ENCODE measurements at regions not wholly inside any gene's neighbourhood (a gene's known extent, or its start where the extent isn't known, plus 50 kb on each side); places are given as distances from the start of the nearest gene placed in this dataset.
"Not testable (repeated sequence)": the region's sequence is repeated elsewhere in the genome, so short reads cannot be mapped to it uniquely, and the experiment has no call there.

- Mint-ChIP-seq H3K9me3 (peaks cover 2% of the 10 kb centered on the region), H3K4me3 (no peak overlapping the region), H3K4me1 (no peaks in the 10 kb centered on the region), H3K36me3 (no peaks in the 10 kb centered on the region), H3K27ac (no peak overlapping the region), H3K27me3 (no peaks in the 10 kb centered on the region)
Measured at GRCh38 chr6:167667204-167668018, 159.3 kb upstream of the AFDN start.

GRCh38 chr6:167668019-167668753, 158.5 kb upstream of the AFDN start:
- H3K27me3 Mint-ChIP-seq: no peaks in the 10 kb centered on the region
- H3K27ac Mint-ChIP-seq: no peak overlapping the region
- no peak overlapping the region for H3K4me3 Mint-ChIP-seq
- no peaks in the 10 kb centered on the region for H3K4me1 Mint-ChIP-seq
- H3K36me3 Mint-ChIP-seq: no peaks in the 10 kb centered on the region
- H3K9me3 Mint-ChIP-seq: peaks cover 6% of the 10 kb centered on the region

GRCh38 chr6:167668754-167669552, 157.8 kb upstream of the AFDN start:
- H3K36me3 Mint-ChIP-seq: no peaks in the 10 kb centered on the region
- no peaks in the 10 kb centered on the region for H3K27me3 Mint-ChIP-seq
- H3K4me3 Mint-ChIP-seq: no peak overlapping the region
- no peaks in the 10 kb centered on the region for H3K4me1 Mint-ChIP-seq
- H3K9me3 Mint-ChIP-seq: peaks cover 6% of the 10 kb centered on the region
- no peak overlapping the region for H3K27ac Mint-ChIP-seq

DNA sequence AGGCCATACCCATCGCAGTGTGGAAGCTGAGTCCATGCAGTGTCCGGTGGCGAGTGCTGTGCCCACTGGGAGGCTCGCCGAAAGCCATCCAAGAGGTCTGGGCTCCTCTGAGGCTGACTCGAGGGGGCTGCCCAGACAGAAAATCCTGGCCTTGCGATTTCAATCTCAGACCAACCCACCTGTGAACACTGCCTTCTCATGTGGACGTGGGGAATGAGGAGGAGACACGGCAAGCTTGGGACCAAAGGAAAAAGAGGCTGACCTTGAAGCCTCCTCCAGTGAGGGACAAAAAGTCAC, 157.2 kb upstream of the AFDN start:
- H3K27ac Mint-ChIP-seq: no peak overlapping the region
- H3K27me3 Mint-ChIP-seq: no peaks in the 10 kb centered on the region
- H3K4me1 Mint-ChIP-seq: no peaks in the 10 kb centered on the region
- H3K4me3 Mint-ChIP-seq: no peak overlapping the region
- H3K9me3 Mint-ChIP-seq: peaks cover 6% of the 10 kb centered on the region
- H3K36me3 Mint-ChIP-seq: no peaks in the 10 kb centered on the region

- H3K27ac Mint-ChIP-seq: no peak overlapping the region
- no peak overlapping the region for H3K4me3 Mint-ChIP-seq
- no peaks in the 10 kb centered on the region for H3K27me3 Mint-ChIP-seq
- H3K9me3 Mint-ChIP-seq: peaks cover 6% of the 10 kb centered on the region
- no peaks in the 10 kb centered on the region for H3K36me3 Mint-ChIP-seq
- no peaks in the 10 kb centered on the region for H3K4me1 Mint-ChIP-seq
Measured at GRCh38 chr6:167669870-167670802, 156.6 kb upstream of the AFDN start.

DNA sequence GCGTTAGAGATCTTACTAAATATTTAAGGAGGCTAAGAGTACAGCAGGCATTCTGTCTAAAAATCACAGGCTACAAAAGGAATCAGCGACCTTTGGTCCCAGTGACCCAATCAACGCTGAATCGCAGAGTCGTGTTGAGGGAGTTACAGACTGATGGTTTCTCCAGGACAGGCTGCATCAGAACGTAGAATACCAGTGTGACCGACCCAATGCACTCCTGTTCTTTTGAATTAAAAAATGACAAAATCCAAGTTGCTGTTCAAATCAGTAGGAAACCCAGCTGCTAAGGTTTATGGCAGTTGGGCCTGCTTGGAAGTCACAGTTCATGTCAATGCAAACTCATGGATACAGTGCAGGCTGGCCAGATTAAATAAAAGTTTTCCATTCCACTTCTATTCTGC, 155.8 kb upstream of the AFDN start:
- Mint-ChIP-seq H3K27ac (no peak overlapping the region), H3K4me1 (no peaks in the 10 kb centered on the region), H3K36me3 (no peaks in the 10 kb centered on the region), H3K27me3 (peaks cover under 1% of the 10 kb centered on the region), H3K9me3 (peaks cover 6% of the 10 kb centered on the region), H3K4me3 (no peak overlapping the region)

DNA sequence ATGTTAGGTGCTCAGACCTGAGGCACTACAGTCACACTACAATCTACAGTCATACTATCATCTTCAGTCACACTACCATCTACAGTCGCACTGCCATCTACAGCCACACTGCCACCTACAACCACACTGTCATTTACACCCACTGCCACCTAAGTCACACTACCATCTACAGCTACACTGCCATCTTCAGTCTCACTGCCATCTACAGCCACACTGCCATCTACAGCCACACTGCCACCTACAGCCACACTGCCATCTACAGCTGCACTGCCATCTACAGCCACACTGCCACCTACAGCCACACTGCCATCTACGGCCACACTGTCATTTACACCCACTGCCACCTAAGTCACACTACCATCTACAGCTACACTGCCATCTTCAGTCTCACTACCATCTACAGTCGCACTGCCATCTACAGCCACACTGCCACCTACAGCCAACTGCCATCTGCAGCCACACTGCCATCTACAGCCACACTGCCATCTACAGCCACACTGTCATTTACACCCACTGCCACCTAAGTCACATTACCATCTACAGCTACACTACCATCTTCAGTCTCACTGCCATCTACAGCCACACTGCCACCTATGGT, 155.2 kb upstream of the AFDN start:
- H3K9me3 Mint-ChIP-seq, H3K27me3 Mint-ChIP-seq, H3K36me3 Mint-ChIP-seq, H3K27ac Mint-ChIP-seq, H3K4me3 Mint-ChIP-seq, H3K4me1 Mint-ChIP-seq: not testable (repeated sequence)

GRCh38 chr6:167671977-167672687, 154.6 kb upstream of the AFDN start:
- Mint-ChIP-seq H3K4me1 (no peaks in the 10 kb centered on the region), H3K9me3 (peaks cover 6% of the 10 kb centered on the region), H3K27me3 (peaks cover 7% of the 10 kb centered on the region), H3K27ac (no peak overlapping the region), H3K4me3 (no peak overlapping the region), H3K36me3 (no peaks in the 10 kb centered on the region)

DNA sequence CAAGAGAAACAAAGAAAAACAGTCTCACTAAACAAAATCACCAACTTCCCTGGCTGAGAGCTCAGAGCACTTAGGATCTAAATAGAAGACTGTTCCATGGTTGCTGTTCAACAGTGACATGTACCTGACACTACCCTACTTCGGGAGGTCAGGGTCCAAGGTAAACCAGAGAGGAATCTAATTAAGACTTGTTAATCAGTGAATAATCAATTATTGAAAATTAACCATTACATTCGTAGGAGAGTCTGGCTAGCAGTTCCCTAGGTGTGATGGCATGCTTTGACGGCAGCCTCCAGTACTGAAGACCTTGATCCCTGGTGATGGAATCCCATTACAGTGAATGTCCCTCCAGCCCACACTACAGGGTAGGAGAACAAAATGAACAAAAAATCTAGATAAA, 154.0 kb upstream of the AFDN start:
- Mint-ChIP-seq H3K36me3 (no peaks in the 10 kb centered on the region), H3K27ac (no peak overlapping the region), H3K4me3 (no peak overlapping the region), H3K9me3 (peaks cover 6% of the 10 kb centered on the region), H3K4me1 (no peaks in the 10 kb centered on the region), H3K27me3 (peaks cover 10% of the 10 kb centered on the region)

DNA sequence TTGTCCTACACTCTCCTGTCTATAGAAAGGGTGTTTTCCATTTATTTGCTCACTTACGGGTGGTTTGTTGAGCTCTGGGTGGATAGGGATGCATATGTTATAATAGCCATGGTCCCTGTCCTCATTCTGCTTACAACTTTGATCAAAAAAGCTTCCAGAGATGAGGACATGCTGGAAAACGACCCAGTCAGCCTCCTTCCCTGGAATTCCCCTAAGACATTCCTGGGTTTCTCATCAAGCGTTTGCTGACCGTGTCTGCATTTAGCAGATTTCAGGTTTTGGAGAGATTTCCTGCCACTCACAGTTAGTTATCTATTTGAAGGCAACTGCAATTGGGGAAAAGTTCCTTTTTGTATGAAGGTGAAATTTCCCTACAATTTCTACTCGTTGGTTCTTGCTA, 152.8 kb upstream of the AFDN start:
- Mint-ChIP-seq H3K9me3 (peaks cover 6% of the 10 kb centered on the region), H3K4me3 (no peak overlapping the region), H3K27ac (no peak overlapping the region), H3K27me3 (peaks cover 12% of the 10 kb centered on the region), H3K36me3 (no peaks in the 10 kb centered on the region), H3K4me1 (no peaks in the 10 kb centered on the region)

GRCh38 chr6:167674486-167674885, 152.2 kb upstream of the AFDN start:
- peaks cover 6% of the 10 kb centered on the region for H3K9me3 Mint-ChIP-seq
- no peak overlapping the region for H3K4me3 Mint-ChIP-seq
- no peaks in the 10 kb centered on the region for H3K36me3 Mint-ChIP-seq
- no peaks in the 10 kb centered on the region for H3K4me1 Mint-ChIP-seq
- peaks cover 16% of the 10 kb centered on the region for H3K27me3 Mint-ChIP-seq
- H3K27ac Mint-ChIP-seq: no peak overlapping the region

DNA sequence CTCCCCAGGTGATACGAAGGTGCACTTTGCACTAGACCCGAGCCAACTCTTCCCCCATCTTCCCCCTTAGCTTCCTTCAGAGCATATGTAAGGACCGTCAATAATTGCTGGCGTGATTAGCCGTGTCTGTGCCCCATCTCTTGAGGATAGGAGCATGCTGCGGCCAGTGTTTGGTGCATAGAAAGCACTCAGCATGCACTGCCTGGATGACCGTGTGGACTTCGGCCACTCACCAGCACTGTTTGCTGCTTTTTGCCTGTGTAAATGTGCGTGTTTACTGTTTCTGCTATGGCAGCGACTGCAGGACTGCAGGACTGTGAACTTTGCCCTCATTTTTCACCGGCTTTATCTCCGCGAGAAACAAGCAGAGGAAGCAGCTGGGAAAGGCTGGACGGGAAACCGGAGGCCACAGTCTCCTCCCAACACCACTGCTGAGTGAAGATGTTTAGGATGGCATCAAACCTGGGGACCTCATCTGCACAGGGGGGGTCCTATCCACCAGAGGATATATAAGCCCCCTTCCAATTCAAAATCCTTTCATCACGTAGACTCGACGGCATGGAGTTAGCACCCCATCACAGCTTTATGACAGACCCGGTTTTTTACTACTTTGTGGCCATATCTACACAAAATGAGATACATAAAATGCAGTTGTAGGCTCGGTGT, 150.6 kb upstream of the AFDN start:
- no peaks in the 10 kb centered on the region for H3K4me1 Mint-ChIP-seq
- H3K36me3 Mint-ChIP-seq: no peaks in the 10 kb centered on the region
- no peak overlapping the region for H3K27ac Mint-ChIP-seq
- no peak overlapping the region for H3K4me3 Mint-ChIP-seq
- H3K9me3 Mint-ChIP-seq: peaks cover 6% of the 10 kb centered on the region
- peaks cover 27% of the 10 kb centered on the region for H3K27me3 Mint-ChIP-seq

DNA sequence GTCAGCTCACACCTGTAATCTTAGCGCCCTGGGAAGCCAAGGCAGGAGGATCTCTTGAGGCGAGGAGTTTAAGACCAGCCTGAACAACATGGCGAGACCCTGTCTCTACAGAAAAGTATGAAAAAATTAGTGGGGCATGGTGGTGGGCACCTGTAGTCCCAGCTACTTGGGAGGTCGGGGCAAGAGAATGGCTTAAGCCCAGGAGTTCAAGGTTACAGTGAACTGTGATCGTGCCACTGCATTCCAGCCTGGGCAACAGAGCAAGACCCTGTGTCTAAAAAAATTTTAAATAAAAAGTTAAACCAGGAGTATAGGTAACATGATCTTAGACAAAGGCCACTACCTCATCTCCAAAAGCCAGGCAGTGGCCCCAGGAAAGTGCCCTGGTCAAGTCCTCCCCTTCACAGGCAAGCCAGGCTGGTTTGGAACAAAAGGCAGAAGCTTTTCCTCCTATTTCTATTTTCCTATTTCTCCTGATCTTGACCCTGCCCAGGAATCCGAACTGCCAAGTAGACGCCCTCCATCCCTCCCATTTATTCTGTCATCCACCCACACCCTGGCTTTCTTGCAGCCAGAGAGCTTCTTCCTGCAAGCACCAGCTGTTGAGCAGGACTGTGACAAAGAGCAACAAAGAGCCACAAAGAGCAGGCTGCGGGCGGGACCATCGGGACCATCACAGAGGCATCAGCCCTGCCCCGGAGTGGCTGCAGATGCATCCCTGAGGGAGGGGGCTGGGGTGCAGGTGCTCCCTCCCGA, 149.9 kb upstream of the AFDN start:
- H3K4me1 Mint-ChIP-seq: no peaks in the 10 kb centered on the region
- peaks cover 6% of the 10 kb centered on the region for H3K9me3 Mint-ChIP-seq
- H3K36me3 Mint-ChIP-seq: no peaks in the 10 kb centered on the region
- peaks cover 28% of the 10 kb centered on the region for H3K27me3 Mint-ChIP-seq
- no peak overlapping the region for H3K27ac Mint-ChIP-seq
- no peak overlapping the region for H3K4me3 Mint-ChIP-seq

Measured in activated naive CD4-positive, alpha-beta T cell treated with anti-CD3 and anti-CD28 coated beads, Interleukin-2, amount 50 U/mL, for 24 hours (primary cell).